ENCODE measurements at regions not wholly inside any gene's neighbourhood (a gene's known extent, or its start where the extent isn't known, plus 50 kb on each side); places are given as distances from the start of the nearest gene placed in this dataset.

- TF ChIP-seq CTCF (IDR thresholded peaks at IDR 0.05; ENCODE audit: insufficient read depth, low read length, poor library complexity, severe bottlenecking), result no peak
- no peaks in the 10 kb centered on the region for H3K36me3 ChIP-seq (ENCODE audit: control insufficient read depth, insufficient read depth, low read length)
- DNase-seq (ENCODE audit: extremely low read depth, insufficient read length), result no peak
- H3K4me3 ChIP-seq (replicated peaks; ENCODE audit: low read depth, low read length), result no peak overlapping the region
- no peaks in the 10 kb centered on the region for H3K27me3 ChIP-seq (replicated peaks; ENCODE audit: control insufficient read depth, insufficient read depth, low read length)
These were observed 141.9 kb downstream of the SPRY2 start for GRCh38 chr13:80199067-80199466.

GRCh38 chr13:80196756-80197155 is 144.2 kb downstream of the SPRY2 start:
- no peak for TF ChIP-seq CTCF (IDR thresholded peaks at IDR 0.05; ENCODE audit: insufficient read depth, low read length, poor library complexity, severe bottlenecking)
- Histone ChIP-seq H3K27me3 (replicated peaks; ENCODE audit: control insufficient read depth, insufficient read depth, low read length) (no peaks in the 10 kb centered on the region), H3K4me3 (replicated peaks; ENCODE audit: low read depth, low read length) (no peak overlapping the region), H3K36me3 (ENCODE audit: control insufficient read depth, insufficient read depth, low read length) (no peaks in the 10 kb centered on the region)
- no peak for DNase-seq (ENCODE audit: extremely low read depth, insufficient read length)

GRCh38 chr13:80195649-80196048 is 145.3 kb downstream of the SPRY2 start:
- DNase-seq (ENCODE audit: extremely low read depth, insufficient read length), result no peak
- Histone ChIP-seq H3K36me3 (ENCODE audit: control insufficient read depth, insufficient read depth, low read length) (no peaks in the 10 kb centered on the region), H3K4me3 (replicated peaks; ENCODE audit: low read depth, low read length) (no peak overlapping the region), H3K27me3 (replicated peaks; ENCODE audit: control insufficient read depth, insufficient read depth, low read length) (no peaks in the 10 kb centered on the region)
- no peak for TF ChIP-seq CTCF (IDR thresholded peaks at IDR 0.05; ENCODE audit: insufficient read depth, low read length, poor library complexity, severe bottlenecking)

GRCh38 chr13:80189889-80190597 is 150.9 kb downstream of the SPRY2 start:
- no peak overlapping the region for H3K4me3 ChIP-seq (replicated peaks; ENCODE audit: low read depth, low read length)
- no peaks in the 10 kb centered on the region for H3K36me3 ChIP-seq (ENCODE audit: control insufficient read depth, insufficient read depth, low read length)
- no peaks in the 10 kb centered on the region for H3K27me3 ChIP-seq (replicated peaks; ENCODE audit: control insufficient read depth, insufficient read depth, low read length)
- DNase-seq (ENCODE audit: extremely low read depth, insufficient read length), result no peak
- no peak for TF ChIP-seq CTCF (IDR thresholded peaks at IDR 0.05; ENCODE audit: insufficient read depth, low read length, poor library complexity, severe bottlenecking)

DNA sequence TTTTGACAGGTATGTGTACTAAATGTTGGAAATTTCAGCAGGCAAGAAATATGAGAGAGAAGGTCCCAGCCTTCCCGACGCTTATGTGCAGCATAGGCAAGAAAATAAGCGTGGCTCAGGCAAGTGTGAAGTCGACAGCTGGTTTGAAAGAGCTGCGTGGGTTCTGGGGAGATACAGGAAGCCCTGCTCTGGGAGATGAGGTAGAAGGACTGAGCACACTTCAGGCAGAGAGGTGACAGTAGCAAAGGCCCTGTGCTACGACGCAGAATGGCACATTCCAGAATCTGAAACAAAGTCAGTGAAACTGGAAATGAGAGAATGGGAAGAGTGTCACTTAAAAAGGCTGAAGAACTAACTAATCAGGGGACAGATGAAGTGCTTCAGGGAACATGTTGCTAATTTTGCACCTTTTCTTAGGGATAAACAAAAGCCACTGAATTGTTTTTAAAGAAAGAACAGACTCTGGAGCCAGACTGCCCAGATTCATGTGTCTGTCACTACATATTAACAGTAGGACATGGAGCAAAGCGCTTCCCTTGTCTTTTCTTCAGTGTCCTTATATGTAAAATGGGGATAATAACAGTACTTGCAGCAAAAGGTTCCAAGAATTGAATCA is 160.1 kb downstream of the SPRY2 start:
- H3K36me3 ChIP-seq (ENCODE audit: control insufficient read depth, insufficient read depth, low read length), result no peaks in the 10 kb centered on the region
- H3K27me3 ChIP-seq (replicated peaks; ENCODE audit: control insufficient read depth, insufficient read depth, low read length), result no peaks in the 10 kb centered on the region
- no peak for DNase-seq (ENCODE audit: extremely low read depth, insufficient read length)
- no peak overlapping the region for H3K4me3 ChIP-seq (replicated peaks; ENCODE audit: low read depth, low read length)
- TF ChIP-seq CTCF (IDR thresholded peaks at IDR 0.05; ENCODE audit: insufficient read depth, low read length, poor library complexity, severe bottlenecking), result no peak
